ENCODE measurements at regions not wholly inside any gene's neighbourhood (a gene's known extent, or its start where the extent isn't known, plus 50 kb on each side); places are given as distances from the start of the nearest gene placed in this dataset.

DNA sequence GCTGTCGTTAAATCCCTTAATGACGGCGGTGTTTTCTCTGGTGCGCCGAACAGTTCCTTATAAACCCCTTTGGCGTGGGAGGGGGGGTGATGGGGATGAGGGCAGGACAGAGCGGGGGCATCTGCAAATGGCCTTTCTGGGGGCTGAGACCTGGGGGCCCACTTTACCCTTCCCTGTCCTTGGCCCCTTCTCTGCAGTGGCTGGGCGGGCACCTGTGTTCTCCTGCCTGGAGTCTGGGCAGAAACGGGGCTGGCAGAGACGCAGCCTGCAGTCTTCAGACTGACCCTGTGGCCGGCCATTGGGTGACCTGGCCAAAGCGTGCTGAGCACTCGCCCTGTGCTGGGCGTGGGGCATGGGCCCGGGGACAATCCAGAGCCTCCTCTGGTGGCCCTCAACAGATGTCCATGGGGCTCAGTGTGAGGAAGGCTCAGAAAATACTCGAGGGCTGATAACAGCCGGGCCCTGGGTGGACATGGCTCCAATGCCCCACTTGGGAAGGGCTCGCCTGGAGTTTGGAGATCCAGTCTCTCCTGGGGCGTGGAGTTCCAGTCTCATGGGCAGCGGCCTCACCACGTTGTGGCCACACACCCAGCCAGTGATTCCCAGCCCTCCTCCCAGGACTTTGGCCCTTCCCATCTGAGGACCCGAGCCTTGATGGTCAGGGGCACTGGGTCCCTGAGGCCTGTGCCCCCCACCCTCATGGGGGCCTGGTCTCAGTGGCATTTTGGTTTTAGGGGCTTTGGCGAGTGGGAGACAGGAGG is 50.8 kb upstream of the ACTRT2 start:
- no peak for TF ChIP-seq CTCF (conservative IDR thresholded peaks at IDR 0.05; ENCODE audit: low read depth, low read length)
- TF ChIP-seq EZH2 (IDR thresholded peaks at IDR 0.05; ENCODE audit: borderline replicate concordance, low read depth, low read length, poor library complexity, severe bottlenecking) = no peak
